ENCODE measurements at regions not wholly inside any gene's neighbourhood (a gene's known extent, or its start where the extent isn't known, plus 50 kb on each side); places are given as distances from the start of the nearest gene placed in this dataset.

DNA sequence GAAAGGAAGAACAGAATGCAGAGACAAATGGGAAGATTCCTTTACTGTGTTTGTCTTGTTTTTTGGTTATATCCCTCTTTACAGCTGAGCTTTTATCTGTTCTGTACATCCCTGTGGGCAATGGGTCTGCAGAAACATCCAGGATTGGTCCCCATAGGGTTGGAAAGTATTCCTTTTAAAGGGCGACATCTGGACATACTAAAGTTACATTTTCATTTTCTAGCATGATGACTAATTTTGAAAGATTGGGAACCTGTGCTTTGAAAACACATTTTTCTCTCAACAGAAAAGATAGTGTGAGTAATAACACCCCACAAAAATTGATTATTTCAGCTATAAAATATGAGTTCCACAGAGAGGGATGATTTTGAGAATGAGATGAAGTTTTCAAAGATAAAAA lies 435.8 kb downstream of the GPAM start:
- TF ChIP-seq EP300 (IDR thresholded peaks at IDR 0.05) (no peak), POLR2AphosphoS5 (IDR thresholded peaks at IDR 0.05) (no peak), POLR2A (IDR thresholded peaks at IDR 0.05) (no peak)
- TF ChIP-seq, protein P1, sequence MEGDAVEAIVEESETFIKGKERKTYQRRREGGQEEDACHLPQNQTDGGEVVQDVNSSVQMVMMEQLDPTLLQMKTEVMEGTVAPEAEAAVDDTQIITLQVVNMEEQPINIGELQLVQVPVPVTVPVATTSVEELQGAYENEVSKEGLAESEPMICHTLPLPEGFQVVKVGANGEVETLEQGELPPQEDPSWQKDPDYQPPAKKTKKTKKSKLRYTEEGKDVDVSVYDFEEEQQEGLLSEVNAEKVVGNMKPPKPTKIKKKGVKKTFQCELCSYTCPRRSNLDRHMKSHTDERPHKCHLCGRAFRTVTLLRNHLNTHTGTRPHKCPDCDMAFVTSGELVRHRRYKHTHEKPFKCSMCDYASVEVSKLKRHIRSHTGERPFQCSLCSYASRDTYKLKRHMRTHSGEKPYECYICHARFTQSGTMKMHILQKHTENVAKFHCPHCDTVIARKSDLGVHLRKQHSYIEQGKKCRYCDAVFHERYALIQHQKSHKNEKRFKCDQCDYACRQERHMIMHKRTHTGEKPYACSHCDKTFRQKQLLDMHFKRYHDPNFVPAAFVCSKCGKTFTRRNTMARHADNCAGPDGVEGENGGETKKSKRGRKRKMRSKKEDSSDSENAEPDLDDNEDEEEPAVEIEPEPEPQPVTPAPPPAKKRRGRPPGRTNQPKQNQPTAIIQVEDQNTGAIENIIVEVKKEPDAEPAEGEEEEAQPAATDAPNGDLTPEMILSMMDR (IDR thresholded peaks at IDR 0.05) = no peak

All from sigmoid colon (tissue), 4 donors.